ENCODE measurements at regions not wholly inside any gene's neighbourhood (a gene's known extent, or its start where the extent isn't known, plus 50 kb on each side); places are given as distances from the start of the nearest gene placed in this dataset.

GRCh38 chr3:67239353-67239752 is 241.2 kb downstream of the KBTBD8 start:
- Histone ChIP-seq H3K9me3 (no peaks in the 10 kb centered on the region), H3K4me1 (no peaks in the 10 kb centered on the region), H3K27ac (no peak overlapping the region), H3K4me3 (no peak overlapping the region), H3K27me3 (replicated peaks in 1 of 7) (no peaks in the 10 kb centered on the region), H3K36me3 (no peaks in the 10 kb centered on the region)
- 80 to 94% (median 87%) methylated on average over 2 of the region's 2 CpGs for WGBS, 5 donors
- intact Hi-C loops (cut with DNase I; ENCODE audit: low total_unique reads), result no loop called here
- no peak for DNase-seq
- TF ChIP-seq CTCF (IDR thresholded peaks at IDR 0.05 in 8 of 11, conservative IDR thresholded peaks at IDR 0.05 in 3 of 11), result no peak
- no peak for TF ChIP-seq POLR2AphosphoS5 (IDR thresholded peaks at IDR 0.05)
- TF ChIP-seq POLR2A (IDR thresholded peaks at IDR 0.05), result no peak

DNA sequence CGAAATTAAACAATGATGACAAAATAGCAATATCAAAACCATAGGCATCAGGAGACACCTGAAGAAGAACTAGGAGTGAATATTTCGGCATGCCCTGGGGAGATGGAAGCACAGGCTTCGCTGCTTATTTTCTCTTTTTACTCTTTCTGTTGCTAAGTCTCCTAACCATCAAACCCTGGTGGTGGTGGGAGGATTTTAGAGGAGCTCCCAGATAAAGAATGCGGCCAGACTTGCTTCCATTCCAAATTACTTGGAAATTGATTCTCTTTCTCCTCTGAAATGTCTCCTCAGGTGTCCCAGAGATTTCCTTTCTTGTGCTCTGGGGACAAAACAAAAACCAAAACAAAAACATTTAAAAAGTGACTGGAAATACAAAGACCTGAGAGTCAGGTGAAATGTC is 243.0 kb downstream of the KBTBD8 start:
- Histone ChIP-seq H3K4me3 (no peak overlapping the region), H3K9me3 (no peaks in the 10 kb centered on the region), H3K4me1 (no peaks in the 10 kb centered on the region), H3K36me3 (no peaks in the 10 kb centered on the region), H3K27me3 (replicated peaks in 1 of 7) (no peaks in the 10 kb centered on the region), H3K27ac (no peak overlapping the region)
- intact Hi-C loops (cut with DNase I; ENCODE audit: low total_unique reads), result no loop called here
- WGBS, 5 donors, result 83 to 91% (median 86%) methylated on average over 4 of the region's 4 CpGs
- no peak for DNase-seq
- no peak for TF ChIP-seq CTCF (IDR thresholded peaks at IDR 0.05 in 8 of 11, conservative IDR thresholded peaks at IDR 0.05 in 3 of 11)
- TF ChIP-seq POLR2AphosphoS5 (IDR thresholded peaks at IDR 0.05), result no peak
- TF ChIP-seq POLR2A (IDR thresholded peaks at IDR 0.05), result no peak

- no peaks in the 10 kb centered on the region for H3K9me3 ChIP-seq
- H3K4me3 ChIP-seq, result no peak overlapping the region
- intact Hi-C loops (cut with DNase I; ENCODE audit: low total_unique reads), result no loop called here
- no peaks in the 10 kb centered on the region for H3K27me3 ChIP-seq (replicated peaks in 1 of 7)
- H3K27ac ChIP-seq, result no peak overlapping the region
- no peaks in the 10 kb centered on the region for H3K36me3 ChIP-seq
- no peak for TF ChIP-seq POLR2A (IDR thresholded peaks at IDR 0.05)
- TF ChIP-seq CTCF (IDR thresholded peaks at IDR 0.05 in 8 of 11, conservative IDR thresholded peaks at IDR 0.05 in 3 of 11), result no peak
- no peak for TF ChIP-seq POLR2AphosphoS5 (IDR thresholded peaks at IDR 0.05)
- H3K4me1 ChIP-seq, result no peaks in the 10 kb centered on the region
- 67 to 81% (median 77%) methylated on average over 2 of the region's 2 CpGs for WGBS, 5 donors
- no peak for DNase-seq
These were observed 246.0 kb downstream of the KBTBD8 start for GRCh38 chr3:67244130-67244529.

- H3K9me3 ChIP-seq, result no peaks in the 10 kb centered on the region
- no peaks in the 10 kb centered on the region for H3K4me1 ChIP-seq
- no peak overlapping the region for H3K4me3 ChIP-seq
- intact Hi-C loops (cut with DNase I; ENCODE audit: low total_unique reads), result no loop called here
- WGBS, 5 donors, result 66 to 82% (median 70%) methylated on average over 3 of the region's 3 CpGs
- H3K36me3 ChIP-seq, result no peaks in the 10 kb centered on the region
- no peak overlapping the region for H3K27ac ChIP-seq
- H3K27me3 ChIP-seq (replicated peaks in 1 of 7), result no peaks in the 10 kb centered on the region
- TF ChIP-seq POLR2A (IDR thresholded peaks at IDR 0.05) (no peak), CTCF (IDR thresholded peaks at IDR 0.05 in 8 of 11, conservative IDR thresholded peaks at IDR 0.05 in 3 of 11) (no peak), POLR2AphosphoS5 (IDR thresholded peaks at IDR 0.05) (no peak)
- DNase-seq, result no peak
These were observed 247.4 kb downstream of the KBTBD8 start for GRCh38 chr3:67245545-67245944.
